ENCODE measurements at regions not wholly inside any gene's neighbourhood (a gene's known extent, or its start where the extent isn't known, plus 50 kb on each side); places are given as distances from the start of the nearest gene placed in this dataset.

DNA sequence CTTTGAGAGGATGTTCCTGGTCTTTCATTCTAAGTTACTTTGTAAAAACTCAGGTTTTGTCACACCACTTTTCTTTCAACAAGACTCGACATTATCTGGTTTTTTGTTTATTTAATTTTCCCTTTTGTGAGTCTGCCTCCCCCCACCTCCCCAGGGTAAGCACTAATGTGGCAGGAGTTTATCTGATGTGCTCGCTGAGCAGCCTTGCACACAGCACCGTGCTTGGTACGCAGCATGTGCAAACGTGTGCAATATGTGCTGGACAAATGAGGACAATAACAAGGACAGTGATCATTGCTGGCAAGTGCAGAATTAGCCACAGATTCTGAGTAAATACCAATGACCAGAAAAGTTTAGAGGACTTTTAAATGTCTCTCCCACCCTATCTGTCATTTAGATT lies 391.4 kb downstream of the IRS2 start:
- Histone ChIP-seq H3K4me2 (no peak overlapping the region), H3K4me1 (no peaks in the 10 kb centered on the region), H3K36me3 (no peaks in the 10 kb centered on the region), H3K9ac (no peak overlapping the region), H4K20me1 (no peaks in the 10 kb centered on the region), H3K9me3 (peaks cover 12% of the 10 kb centered on the region), H3K4me3 (no peak overlapping the region), H3K27ac (no peak overlapping the region), H3K27me3 (no peaks in the 10 kb centered on the region)
- TF ChIP-seq Cebpa-rat (IDR thresholded peaks at IDR 0.05): no peak

DNA sequence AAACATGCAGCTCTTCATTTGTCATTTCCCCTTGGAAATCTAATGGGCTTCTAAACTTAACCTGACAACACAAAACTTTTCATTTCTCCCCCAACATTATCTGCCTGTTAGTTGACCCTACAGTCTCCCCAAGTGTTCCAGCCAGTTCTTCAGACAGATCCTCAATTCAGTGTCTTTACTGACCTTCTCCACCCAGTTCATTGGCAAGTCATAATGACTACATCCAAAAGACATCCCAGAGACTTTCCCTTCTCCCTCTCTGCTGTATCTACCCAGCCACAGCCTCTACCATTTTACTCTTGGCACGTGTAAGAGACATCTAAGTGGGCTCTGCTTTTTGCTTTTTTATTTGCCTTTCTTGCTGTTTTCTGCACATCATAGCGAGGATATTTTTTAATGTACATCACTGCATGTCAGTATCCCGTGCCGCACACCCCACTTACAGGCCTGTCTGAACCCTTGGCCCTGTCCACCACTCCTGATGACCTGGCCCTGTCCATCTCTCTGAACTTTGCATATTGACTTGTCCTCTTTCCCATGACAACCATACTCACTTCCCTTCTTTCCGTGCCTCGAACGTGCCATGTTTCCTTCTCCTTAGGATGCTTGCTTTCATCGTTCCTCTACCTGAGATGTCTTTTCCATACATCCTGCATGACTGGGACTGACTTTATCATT lies 391.9 kb downstream of the IRS2 start:
- no peaks in the 10 kb centered on the region for H3K27me3 ChIP-seq
- H3K9ac ChIP-seq: no peak overlapping the region
- TF ChIP-seq Cebpa-rat (IDR thresholded peaks at IDR 0.05): no peak
- no peak overlapping the region for H3K27ac ChIP-seq
- no peaks in the 10 kb centered on the region for H3K4me1 ChIP-seq
- no peak overlapping the region for H3K4me3 ChIP-seq
- no peaks in the 10 kb centered on the region for H3K36me3 ChIP-seq
- peaks cover 12% of the 10 kb centered on the region for H3K9me3 ChIP-seq
- no peaks in the 10 kb centered on the region for H4K20me1 ChIP-seq
- H3K4me2 ChIP-seq: no peak overlapping the region

DNA sequence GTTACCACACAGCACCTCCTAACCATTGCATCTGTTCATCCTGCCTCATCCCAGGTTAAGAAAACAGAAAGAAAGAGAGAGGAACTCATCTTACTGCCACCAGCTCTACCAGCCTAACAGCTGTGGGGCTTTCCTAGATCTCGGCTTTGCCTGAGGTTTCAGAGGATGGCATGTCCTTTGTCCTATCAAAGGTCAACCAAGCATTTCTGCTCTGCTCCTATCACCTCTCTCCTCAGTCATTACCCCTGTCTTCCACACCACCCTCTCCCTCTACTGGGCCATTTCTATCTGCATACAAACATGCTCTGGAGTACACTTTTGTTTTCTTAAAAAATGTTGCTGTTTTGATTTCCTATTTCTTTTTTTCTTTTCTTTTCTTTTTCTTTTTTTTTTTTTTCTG lies 393.3 kb downstream of the IRS2 start:
- no peak overlapping the region for H3K9ac ChIP-seq
- no peak overlapping the region for H3K27ac ChIP-seq
- H4K20me1 ChIP-seq: no peaks in the 10 kb centered on the region
- H3K4me1 ChIP-seq: no peaks in the 10 kb centered on the region
- H3K9me3 ChIP-seq: peaks cover 12% of the 10 kb centered on the region
- no peaks in the 10 kb centered on the region for H3K36me3 ChIP-seq
- no peaks in the 10 kb centered on the region for H3K27me3 ChIP-seq
- no peak overlapping the region for H3K4me2 ChIP-seq
- no peak overlapping the region for H3K4me3 ChIP-seq
- no peak for TF ChIP-seq Cebpa-rat (IDR thresholded peaks at IDR 0.05)

DNA sequence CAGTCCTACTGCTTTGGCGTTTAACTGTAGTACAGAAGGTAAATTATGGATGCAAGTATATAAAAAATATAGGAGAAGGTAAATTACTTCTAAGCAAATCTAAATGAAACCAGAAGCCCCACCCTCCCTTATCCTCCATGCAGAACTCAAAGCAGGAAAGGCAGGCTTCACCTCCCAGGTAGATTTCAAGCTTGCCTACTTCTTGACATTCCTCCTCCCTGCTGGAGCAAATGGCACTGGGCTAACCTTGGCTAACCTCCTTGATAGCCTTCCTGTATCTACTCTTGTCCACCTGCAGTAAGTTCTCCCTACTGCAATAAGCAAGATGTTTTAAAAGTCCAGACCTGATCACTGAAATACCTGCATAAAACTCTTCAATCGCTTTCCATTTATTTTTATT lies 396.0 kb downstream of the IRS2 start:
- TF ChIP-seq Cebpa-rat (IDR thresholded peaks at IDR 0.05): no peak
- Histone ChIP-seq H3K27me3 (no peaks in the 10 kb centered on the region), H3K9ac (no peak overlapping the region), H4K20me1 (no peaks in the 10 kb centered on the region), H3K36me3 (no peaks in the 10 kb centered on the region), H3K9me3 (peaks cover 12% of the 10 kb centered on the region), H3K4me3 (no peak overlapping the region), H3K4me1 (no peaks in the 10 kb centered on the region), H3K4me2 (no peak overlapping the region), H3K27ac (no peak overlapping the region)

DNA sequence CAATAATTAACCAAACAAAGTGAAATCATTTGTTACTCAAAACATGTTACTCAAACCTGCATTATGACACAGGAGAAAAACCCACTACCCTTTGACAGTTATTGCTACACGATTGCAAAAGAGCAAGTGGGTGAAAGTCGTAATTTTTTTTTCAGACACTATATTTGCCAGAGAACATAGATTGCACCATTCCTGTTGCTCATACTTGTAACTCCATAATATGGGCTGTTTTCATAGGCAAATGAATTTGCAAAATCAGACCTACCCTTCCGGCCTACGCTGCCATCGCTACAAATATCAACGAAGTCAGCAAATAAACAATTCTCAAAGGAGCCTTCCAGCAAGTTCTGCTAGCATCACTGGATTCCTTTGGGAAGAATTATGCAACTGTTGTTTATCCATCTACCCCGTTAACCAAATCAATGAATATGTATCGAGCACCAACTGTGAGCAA lies 396.5 kb downstream of the IRS2 start:
- H3K36me3 ChIP-seq: no peaks in the 10 kb centered on the region
- no peak for TF ChIP-seq Cebpa-rat (IDR thresholded peaks at IDR 0.05)
- peaks cover 12% of the 10 kb centered on the region for H3K9me3 ChIP-seq
- H3K4me3 ChIP-seq: no peak overlapping the region
- no peaks in the 10 kb centered on the region for H4K20me1 ChIP-seq
- no peaks in the 10 kb centered on the region for H3K27me3 ChIP-seq
- no peak overlapping the region for H3K4me2 ChIP-seq
- H3K27ac ChIP-seq: no peak overlapping the region
- H3K9ac ChIP-seq: no peak overlapping the region
- H3K4me1 ChIP-seq: no peaks in the 10 kb centered on the region

DNA sequence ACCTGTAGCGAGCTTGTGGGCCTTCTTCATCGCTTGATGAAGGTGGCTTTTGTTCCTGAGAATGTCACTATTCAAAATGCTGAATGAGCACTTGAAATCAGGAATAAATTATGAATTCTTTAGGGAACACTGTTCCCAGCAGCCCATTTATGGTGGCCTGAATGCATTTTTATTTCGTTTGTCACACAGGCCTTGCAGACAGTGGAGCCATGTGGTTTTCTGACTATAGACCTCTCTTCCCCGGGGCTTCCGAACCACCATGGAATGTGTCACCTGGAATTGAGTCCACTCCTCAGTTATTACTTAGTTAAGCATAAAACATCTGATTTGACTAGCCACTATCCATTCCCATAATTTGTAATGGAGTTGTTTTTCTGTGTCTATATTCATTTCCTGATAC lies 396.9 kb downstream of the IRS2 start:
- Histone ChIP-seq H3K9me3 (peaks cover 12% of the 10 kb centered on the region), H3K27me3 (no peaks in the 10 kb centered on the region), H3K4me2 (no peak overlapping the region), H3K4me1 (no peaks in the 10 kb centered on the region), H3K27ac (no peak overlapping the region), H3K36me3 (no peaks in the 10 kb centered on the region), H4K20me1 (no peaks in the 10 kb centered on the region), H3K4me3 (no peak overlapping the region), H3K9ac (no peak overlapping the region)
- TF ChIP-seq Cebpa-rat (IDR thresholded peaks at IDR 0.05): no peak

DNA sequence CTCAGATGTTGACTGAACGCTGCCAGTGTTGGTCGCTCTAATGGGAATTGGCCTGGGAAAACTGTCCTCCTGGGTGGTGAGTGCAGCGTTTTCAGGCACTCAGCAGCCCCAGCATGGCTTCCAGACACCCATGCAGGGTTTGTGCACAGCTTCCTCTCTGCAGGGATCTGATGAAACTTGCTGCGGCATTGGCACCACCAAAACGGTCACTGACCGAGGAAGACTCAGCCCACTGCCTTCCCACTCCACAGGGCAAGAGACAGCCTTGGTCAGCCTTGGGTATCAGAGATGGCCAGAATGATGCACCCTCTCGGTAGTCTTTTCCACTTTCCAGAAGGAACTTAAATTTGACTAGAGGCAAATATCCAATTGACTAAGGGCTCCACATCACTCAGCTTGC lies 398.9 kb downstream of the IRS2 start:
- no peak overlapping the region for H3K4me2 ChIP-seq
- no peaks in the 10 kb centered on the region for H3K4me1 ChIP-seq
- peaks cover 4% of the 10 kb centered on the region for H3K9me3 ChIP-seq
- no peak overlapping the region for H3K9ac ChIP-seq
- H4K20me1 ChIP-seq: no peaks in the 10 kb centered on the region
- H3K36me3 ChIP-seq: no peaks in the 10 kb centered on the region
- H3K27me3 ChIP-seq: no peaks in the 10 kb centered on the region
- H3K4me3 ChIP-seq: no peak overlapping the region
- H3K27ac ChIP-seq: no peak overlapping the region
- no peak for TF ChIP-seq Cebpa-rat (IDR thresholded peaks at IDR 0.05)

DNA sequence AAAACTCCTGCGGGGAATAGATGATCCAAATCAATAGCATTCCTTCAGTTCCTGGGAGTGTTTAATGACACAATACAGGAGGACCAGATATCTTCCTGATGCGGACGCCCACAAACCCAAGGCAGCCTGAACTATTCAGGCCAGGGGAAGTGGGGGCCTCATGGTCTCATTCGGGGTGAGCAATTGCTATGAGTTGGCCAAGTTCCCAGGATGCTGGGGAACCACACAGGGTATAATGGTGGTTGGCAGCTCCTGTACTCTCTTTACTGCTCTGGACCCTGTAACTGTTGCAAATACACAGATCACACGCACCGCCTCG lies 401.2 kb downstream of the IRS2 start:
- Histone ChIP-seq H3K4me3 (no peak overlapping the region), H3K27ac (no peak overlapping the region), H3K36me3 (no peaks in the 10 kb centered on the region), H3K9me3 (no peaks in the 10 kb centered on the region), H3K9ac (no peak overlapping the region), H3K4me1 (no peaks in the 10 kb centered on the region), H3K4me2 (no peak overlapping the region), H4K20me1 (no peaks in the 10 kb centered on the region), H3K27me3 (no peaks in the 10 kb centered on the region)
- no peak for TF ChIP-seq Cebpa-rat (IDR thresholded peaks at IDR 0.05)

DNA sequence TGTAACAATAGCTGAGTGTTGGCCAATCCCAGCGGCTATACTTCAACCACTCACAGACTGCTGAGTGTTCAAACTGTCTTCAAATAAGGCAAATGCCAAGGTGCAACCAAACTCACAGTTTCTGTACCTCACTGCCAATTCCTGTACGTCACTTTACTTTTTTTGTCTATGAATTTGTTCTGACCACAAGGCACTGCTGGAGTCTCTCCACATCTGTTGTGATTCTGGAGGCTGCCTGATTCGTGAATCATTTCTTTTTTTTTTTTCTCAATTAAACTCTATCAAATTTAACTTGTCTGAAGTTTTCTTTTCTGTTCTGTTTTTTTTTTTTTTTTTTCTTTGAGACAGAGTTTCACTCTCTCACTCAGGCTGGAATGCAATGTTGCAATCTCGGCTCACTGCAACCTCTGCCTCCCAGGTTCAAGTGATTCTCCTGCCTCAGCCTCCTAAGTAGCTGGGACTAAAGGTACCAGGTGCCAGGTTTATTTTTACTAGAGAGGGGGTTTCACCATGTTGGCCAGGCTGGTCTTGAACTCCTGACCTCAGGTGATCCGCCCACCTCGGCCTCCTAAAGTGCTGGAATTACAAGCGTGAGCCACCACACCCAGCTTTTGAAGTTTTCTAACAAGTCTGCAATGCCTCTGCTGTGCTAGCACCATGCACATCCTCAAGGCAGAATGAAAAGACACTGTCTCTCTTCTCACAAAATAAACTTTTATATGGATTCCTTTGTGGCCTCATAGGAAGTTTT lies 401.7 kb downstream of the IRS2 start:
- TF ChIP-seq Cebpa-rat (IDR thresholded peaks at IDR 0.05): no peak
- Histone ChIP-seq H3K27ac (no peak overlapping the region), H3K36me3 (no peaks in the 10 kb centered on the region), H3K9me3 (no peaks in the 10 kb centered on the region), H4K20me1 (no peaks in the 10 kb centered on the region), H3K4me2 (no peak overlapping the region), H3K4me3 (no peak overlapping the region), H3K27me3 (no peaks in the 10 kb centered on the region), H3K9ac (no peak overlapping the region), H3K4me1 (no peaks in the 10 kb centered on the region)

DNA sequence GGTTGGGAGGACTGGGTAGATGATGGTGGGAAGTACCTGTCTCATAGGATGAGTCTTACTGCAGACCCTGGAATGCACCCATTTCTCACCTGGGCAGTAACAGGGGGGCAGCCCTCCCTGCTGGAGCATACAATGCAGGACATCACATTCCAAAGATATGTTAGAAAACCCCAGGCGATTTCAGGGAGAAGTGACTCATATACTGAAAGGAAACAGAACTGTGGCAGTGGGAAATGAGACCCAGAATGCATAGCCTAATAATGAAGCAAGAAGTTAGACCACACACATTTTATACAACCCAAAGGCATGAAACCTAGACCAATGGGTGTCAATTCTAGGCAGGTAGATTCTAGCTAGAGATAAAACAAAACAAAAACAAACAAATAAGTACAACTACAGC lies 402.7 kb downstream of the IRS2 start:
- Histone ChIP-seq H3K4me2 (no peak overlapping the region), H4K20me1 (no peaks in the 10 kb centered on the region), H3K27me3 (no peaks in the 10 kb centered on the region), H3K4me3 (no peak overlapping the region), H3K9ac (no peak overlapping the region), H3K27ac (no peak overlapping the region), H3K4me1 (no peaks in the 10 kb centered on the region), H3K9me3 (no peaks in the 10 kb centered on the region), H3K36me3 (no peaks in the 10 kb centered on the region)
- TF ChIP-seq Cebpa-rat (IDR thresholded peaks at IDR 0.05): no peak

All from BLaER1 (cell line).